DMS 273 treated with DMSO at 0.1 percent for 48 hours (cell line): ENCODE measurements at regions not wholly inside any gene's neighbourhood (a gene's known extent, or its start where the extent isn't known, plus 50 kb on each side); places are given as distances from the start of the nearest gene placed in this dataset.
"Not testable (repeated sequence)": the region's sequence is repeated elsewhere in the genome, so short reads cannot be mapped to it uniquely, and the experiment has no call there.

Experiments
- DNase-seq: peaks from one replicate; lab custom pipeline; 2025; lab: John Stamatoyannopoulos, UW

DNA sequence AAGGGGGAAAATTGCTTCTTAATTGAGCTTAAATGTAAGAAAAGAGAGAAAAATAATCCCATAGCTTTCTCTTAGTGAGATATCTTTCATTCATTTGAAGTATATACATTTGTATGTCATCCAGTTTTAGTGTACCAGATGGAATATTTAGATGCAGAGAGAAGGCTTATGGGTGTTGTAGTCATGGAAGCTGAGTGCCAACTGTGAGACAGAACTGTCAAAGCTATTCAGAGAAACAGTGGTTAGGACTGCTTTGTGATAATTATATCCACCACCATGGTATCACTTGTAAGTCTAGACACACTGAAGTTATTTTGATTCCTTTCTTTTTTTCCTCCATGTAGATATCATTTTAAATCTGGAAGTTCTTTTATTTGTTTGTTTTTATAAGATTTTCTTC, 524.3 kb upstream of the EPHA7 start:
- no peak for DNase-seq

DNA sequence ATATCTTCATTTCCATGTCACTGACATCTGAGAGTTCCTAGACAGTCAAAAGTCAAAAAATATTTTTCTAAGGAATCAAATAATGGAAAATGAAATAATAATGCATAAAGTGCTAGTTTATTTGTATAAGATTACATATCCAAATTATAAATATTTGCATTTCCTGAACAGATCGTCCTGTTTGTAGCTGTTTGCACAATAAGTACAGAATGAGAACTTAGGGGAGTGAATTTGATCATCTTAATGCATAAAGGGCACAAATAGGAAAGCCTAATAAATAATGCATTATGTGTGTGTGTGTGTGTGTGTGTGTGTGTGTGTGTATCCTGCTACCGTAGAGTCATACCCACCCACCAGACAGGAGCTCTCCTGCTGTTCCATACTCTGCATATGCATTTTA, 521.0 kb upstream of the EPHA7 start:
- no peak for DNase-seq

- DNase-seq = no peak
These were observed 512.8 kb upstream of the EPHA7 start for GRCh38 chr6:93932175-93932574.

DNA sequence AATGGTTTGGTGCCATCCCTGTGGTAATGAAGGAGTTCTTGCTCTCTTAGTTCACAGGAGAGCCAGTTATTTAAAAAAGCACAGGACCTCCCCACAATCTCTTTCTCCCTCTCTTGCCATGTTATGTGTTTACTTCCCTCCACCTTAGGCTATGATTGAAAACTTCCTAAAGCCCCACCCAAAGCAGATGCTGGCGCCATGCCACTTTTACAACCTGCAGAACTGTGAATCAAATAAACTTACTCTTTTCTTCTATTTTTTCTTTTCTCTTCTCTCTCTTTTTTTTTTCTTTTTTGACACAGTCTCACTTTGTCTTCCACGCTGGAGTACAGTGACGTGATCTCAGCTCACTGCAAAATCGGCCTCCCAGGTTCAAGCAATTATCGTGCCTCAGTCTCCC, 508.4 kb upstream of the EPHA7 start:
- DNase-seq = no peak

DNA sequence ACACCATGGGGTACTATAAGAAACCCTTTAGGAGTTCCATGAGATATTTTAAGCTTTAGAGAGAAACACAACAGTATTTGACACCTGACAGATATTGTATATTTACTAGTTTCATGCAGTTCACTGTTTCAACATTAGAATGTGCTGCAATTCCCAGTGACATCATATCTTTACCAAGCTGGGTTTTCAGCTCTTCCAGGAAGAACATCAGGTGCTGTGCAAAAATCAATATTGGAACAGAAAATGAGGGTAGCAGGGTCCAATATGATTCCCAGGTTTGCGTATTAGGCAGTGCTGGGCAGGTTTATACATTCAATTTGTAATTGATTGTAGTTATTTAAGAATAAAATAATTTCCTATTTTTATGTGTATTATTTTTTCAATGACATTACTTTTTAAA, 500.0 kb upstream of the EPHA7 start:
- DNase-seq = no peak

GRCh38 chr6:93918258-93918657, 498.9 kb upstream of the EPHA7 start:
- no peak for DNase-seq

GRCh38 chr6:93917216-93917615, 497.9 kb upstream of the EPHA7 start:
- DNase-seq = no peak

GRCh38 chr6:93916716-93917115, 497.4 kb upstream of the EPHA7 start:
- DNase-seq = no peak

GRCh38 chr6:93915961-93916360, 496.6 kb upstream of the EPHA7 start:
- no peak for DNase-seq

DNA sequence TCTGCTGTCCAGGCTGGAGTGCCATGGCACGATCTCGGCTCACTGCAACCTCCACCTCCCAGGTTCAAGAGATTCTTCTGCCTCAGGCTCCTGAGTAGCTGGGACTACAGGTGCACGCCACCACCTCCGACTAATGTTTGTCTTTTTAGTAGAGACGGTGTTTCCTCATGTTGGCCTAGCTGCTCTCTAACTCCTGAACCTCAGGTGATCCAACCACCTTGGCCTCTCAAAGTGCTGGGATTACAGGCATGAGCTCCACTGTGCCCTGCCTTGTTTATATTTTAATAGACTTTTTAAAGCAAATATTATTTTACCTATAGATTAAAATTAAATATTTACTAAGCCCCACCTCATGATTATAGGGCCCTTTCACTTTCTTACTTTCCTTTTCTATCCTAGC, 483.2 kb upstream of the EPHA7 start:
- no peak for DNase-seq

DNA sequence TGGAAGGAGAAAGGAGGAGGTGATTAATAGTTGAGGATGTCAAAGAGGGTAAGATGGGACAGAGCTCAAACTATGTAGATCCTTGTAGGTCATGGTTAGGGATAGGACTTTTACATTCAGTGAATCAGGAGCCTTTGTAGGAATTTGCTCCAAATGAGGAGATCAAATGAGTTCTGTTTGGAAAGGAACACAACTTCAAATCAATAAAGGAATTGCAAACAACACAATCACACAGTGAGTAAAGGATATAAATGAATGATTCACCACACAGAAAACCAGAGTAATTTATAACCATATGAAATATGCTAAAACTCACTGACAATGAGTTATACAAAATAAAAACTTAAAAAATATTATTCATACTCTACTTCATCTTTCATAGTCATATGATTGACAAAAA, 480.8 kb upstream of the EPHA7 start:
- DNase-seq = no peak

DNA sequence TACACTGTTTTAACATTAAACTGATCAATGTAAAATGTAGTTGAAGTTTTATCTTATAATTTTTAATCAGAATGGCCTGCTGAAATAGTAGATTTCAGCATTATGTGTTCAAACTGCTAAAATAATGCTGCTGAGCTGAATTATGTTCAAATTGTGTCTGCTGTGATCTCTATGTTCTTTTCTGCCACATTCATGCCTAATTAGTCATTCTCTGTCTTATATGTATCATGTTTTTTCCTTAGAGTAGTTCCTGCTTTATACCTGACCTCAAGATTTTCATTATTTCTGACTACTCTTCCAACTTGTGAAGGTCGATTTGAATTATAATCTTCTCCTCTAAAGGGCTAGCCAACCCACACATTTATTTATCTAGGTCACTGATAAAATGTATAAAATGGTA, 476.7 kb upstream of the EPHA7 start:
- DNase-seq = no peak

- DNase-seq = no peak
These were observed 475.2 kb upstream of the EPHA7 start for GRCh38 chr6:93894521-93894920.

GRCh38 chr6:93889713-93890112, 470.4 kb upstream of the EPHA7 start:
- DNase-seq = no peak

DNA sequence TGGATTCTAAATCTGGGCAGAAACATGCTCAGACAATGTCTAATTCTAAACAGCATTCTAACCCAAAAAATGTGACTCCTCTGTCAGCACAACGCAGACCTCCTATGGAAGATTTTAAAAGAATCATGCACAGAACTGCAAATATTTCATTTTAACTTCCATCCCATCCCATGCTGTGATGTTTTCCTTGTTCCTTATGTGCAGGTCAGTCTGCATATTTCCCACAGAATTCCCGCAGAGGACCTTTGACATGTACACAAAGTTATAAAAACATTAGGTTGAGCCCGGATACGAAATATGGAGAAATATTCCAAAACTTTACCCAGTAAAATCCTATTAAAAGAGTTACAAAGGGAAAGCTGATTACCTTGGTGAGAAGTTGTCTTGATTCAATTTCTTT, 467.1 kb upstream of the EPHA7 start:
- DNase-seq = no peak

GRCh38 chr6:93859971-93860370, 440.6 kb upstream of the EPHA7 start:
- DNase-seq = no peak

DNA sequence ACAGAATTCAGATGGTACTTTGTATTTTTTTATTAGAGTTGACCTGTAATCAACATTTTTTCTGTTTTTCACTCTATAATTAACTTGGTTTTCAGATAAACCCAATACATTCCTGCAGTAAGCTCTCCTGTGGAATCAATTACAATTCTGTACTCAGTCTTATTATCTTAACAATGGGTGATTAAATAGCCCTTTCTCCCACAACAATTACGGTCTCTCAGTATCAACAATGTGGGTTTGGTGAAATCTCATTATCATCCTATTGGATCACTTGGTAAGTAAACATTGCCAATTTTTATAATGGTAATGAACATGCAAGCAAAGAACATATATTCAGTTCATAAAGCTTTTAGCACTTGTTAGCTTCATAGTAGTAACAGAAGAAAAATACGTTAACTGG, 438.9 kb upstream of the EPHA7 start:
- DNase-seq = no peak

DNA sequence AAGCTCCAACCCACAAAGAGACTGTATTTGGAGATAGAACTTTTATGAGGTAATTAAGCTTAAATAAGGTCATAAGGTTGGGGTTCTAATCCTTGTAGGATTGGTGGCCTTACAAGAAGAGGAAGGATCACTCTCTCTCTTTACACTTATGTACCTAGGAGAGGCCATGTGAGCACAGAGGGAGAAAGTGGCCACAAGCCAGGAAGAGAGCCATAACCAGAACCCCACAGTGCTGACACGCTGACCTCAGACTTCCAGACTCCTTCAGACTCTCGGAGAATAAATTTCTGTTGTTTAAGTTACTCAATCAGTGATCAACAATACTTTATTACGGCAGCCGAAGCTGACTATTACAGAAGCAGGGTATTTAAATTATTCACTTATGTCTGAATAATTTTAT, 430.5 kb upstream of the EPHA7 start:
- DNase-seq = no peak

GRCh38 chr6:93848031-93848742, 428.8 kb upstream of the EPHA7 start:
- DNase-seq = no peak

- no peak for DNase-seq
These were observed 422.8 kb upstream of the EPHA7 start for GRCh38 chr6:93842178-93842577.

DNA sequence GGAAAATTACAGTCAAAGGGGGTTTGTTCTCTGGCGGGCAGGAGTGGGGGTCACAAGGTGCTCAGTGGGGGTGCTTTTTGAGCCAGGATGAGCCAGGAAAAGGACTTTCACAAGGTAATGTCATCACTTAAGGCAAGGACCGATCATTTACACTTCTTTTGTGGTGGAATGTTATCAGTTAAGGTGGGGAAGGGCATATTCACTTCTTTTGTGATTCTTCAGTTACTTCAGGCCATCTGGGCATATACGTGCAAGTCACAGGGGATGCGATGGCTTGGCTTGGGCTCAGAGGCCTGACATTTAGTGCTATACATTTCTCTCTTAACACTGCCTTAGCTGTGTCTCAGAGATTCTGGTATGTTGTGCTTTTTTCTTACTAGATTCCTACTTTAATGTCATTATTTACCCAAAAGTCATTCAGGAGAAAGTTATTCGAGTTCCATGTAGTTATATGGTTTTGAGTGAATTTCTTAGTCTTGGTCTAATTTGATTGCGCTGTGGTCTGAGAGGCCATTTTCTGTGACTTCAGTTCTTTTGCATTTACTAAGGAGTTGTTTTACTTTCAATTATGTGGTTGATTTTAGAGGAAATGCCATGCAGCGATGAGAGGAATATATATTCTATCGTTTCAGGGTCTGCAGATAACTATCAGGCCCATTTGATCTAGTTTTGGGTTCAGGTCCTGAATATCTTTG, 416.2 kb upstream of the EPHA7 start:
- not testable (repeated sequence) for DNase-seq

DNA sequence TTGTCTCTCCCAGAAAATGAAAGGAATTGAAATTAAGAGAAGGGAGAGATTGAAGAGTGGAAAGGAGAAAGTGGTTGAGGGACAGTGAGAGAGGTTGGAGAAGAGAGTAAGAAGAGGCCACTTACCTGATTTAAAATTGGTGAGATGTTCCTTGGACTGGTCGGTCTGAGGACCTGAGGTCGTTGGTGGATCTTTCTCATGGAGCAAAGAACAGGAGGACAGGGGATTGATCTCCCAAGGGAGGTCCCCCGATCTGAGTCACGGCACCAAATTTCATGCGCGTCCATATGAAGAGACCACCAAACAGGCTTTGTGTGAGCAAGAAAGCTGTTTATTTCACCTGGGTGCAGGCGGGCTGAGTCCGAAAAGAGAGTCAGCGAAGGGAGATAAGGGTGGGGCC, 415.7 kb upstream of the EPHA7 start:
- not testable (repeated sequence) for DNase-seq

DNA sequence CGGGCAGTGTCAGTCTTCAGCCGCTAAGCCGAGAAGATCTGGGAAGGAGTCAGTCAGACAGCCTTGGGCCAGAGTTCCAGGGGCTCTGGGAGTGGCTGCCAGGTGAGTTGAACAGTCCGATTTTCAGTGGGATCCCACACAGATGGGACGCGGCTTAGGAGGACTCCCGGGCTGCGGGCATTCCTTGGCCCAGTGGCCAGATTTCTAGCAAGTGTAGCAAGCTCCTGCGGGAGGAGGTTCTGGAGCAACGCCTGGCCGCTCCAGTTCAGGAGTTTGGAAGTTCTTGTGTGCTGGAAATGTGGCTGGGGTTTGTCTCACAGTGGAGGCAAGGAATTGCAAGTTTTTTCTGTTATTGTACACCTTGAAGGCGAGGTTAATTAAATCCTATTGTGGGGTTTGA, 414.0 kb upstream of the EPHA7 start:
- DNase-seq = not testable (repeated sequence)

DNA sequence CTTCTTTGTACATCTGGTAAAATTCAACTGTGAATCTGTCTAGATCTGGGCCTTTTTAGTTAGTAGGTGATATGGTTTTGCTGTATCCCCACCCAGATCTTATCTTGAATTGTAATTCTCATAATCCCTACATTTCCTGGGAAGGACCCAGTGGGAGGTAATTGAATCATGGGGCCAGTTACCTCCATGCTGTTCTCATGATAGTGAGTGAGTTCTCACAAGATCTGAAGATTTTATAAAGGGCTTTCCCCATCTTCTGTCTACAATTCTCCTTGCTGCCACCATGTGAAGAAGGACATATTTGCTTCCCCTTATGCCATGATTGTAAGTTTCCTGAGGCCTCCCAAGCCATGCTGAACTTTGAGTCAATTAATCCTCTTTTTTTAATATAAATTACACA, 410.4 kb upstream of the EPHA7 start:
- DNase-seq = not testable (repeated sequence)
